CD8-positive, alpha-beta memory T cell (primary cell): ENCODE measurements at regions not wholly inside any gene's neighbourhood (a gene's known extent, or its start where the extent isn't known, plus 50 kb on each side); places are given as distances from the start of the nearest gene placed in this dataset.
A peak's percentile ranks its signal among the peaks of the same experiment; 100 is the strongest.

Source experiments
- CTCF ChIA-PET: fragments of 350-600 bp; sonication (Branson Sonifier 250); formaldehyde crosslinking; loops from one replicate; lab custom pipeline; 2021; ENCODE audit warnings: antibody characterized with exemption; lab: Charles Lee
- POLR2A ChIA-PET: fragments of 350-600 bp; sonication (Branson Sonifier 250); formaldehyde crosslinking; loops from one replicate; lab custom pipeline; 2021; ENCODE audit warnings: antibody characterized with exemption; lab: Charles Lee
- DNase-seq, 5 donors: peaks; one replicate each; pipeline versions ENCODE4 v3.0.0 to v3.0.0-alpha.2; 2020 to 2022; ENCODE audit warnings: mixed read lengths in 1 of 5
- H3K27ac ChIP-seq: one replicate; pipeline ENCODE4 v1.7.0; 2013; ENCODE audit warnings: low read depth, mild to moderate bottlenecking, low read length, moderate library complexity
- H3K27me3 ChIP-seq: 2 replicates; pipeline ENCODE4 v1.7.0; 2013; ENCODE audit warnings: low read length, mild to moderate bottlenecking; ENCODE audit not compliant: insufficient read depth, poor library complexity, severe bottlenecking
- H3K36me3 ChIP-seq: 2 replicates; pipeline ENCODE4 v1.7.0; 2013; ENCODE audit warnings: mild to moderate bottlenecking, low read length, moderate library complexity; ENCODE audit not compliant: insufficient read depth
- H3K4me1 ChIP-seq: 2 replicates; pipeline ENCODE4 v1.7.0; 2013; ENCODE audit warnings: mild to moderate bottlenecking, low read length, moderate library complexity; ENCODE audit not compliant: insufficient read depth
- H3K4me3 ChIP-seq: 2 replicates; pipeline ENCODE4 v1.7.0; 2013; ENCODE audit warnings: mild to moderate bottlenecking, low read length
- H3K9me3 ChIP-seq: 2 replicates; pipeline ENCODE4 v1.7.0; 2013; ENCODE audit warnings: mild to moderate bottlenecking, low read length
- H3K27ac Mint-ChIP-seq, 8 donors: one replicate each; pipeline ENCODE4 v1.8.0; 2020 to 2021; ENCODE audit warnings: mixed read lengths in 8 of 8, mild to moderate bottlenecking in 6 of 8, inconsistent platforms in 3 of 8, moderate library complexity in 3 of 8
- H3K27me3 Mint-ChIP-seq, 2 donors: one replicate each; pipeline ENCODE4 v1.8.0; 2020 to 2021; ENCODE audit warnings: mixed read lengths in 2 of 2, mild to moderate bottlenecking in 1 of 2, moderate library complexity in 1 of 2
- H3K36me3 Mint-ChIP-seq, 3 donors: one replicate each; pipeline ENCODE4 v1.8.0; 2020 to 2021; ENCODE audit warnings: mixed read lengths in 3 of 3, inconsistent platforms in 1 of 3, mild to moderate bottlenecking in 1 of 3
- H3K4me1 Mint-ChIP-seq, 3 donors: one replicate each; pipeline ENCODE4 v1.8.0; 2020 to 2021; ENCODE audit warnings: mixed read lengths in 3 of 3, inconsistent platforms in 1 of 3, mild to moderate bottlenecking in 1 of 3
- H3K4me3 Mint-ChIP-seq, 7 donors: one replicate each; pipeline ENCODE4 v1.8.0; 2020 to 2021; ENCODE audit warnings: mixed read lengths in 7 of 7, mild to moderate bottlenecking in 6 of 7, moderate library complexity in 4 of 7, inconsistent platforms in 2 of 7
- H3K9me3 Mint-ChIP-seq, 5 donors: one replicate each; pipeline ENCODE4 v1.8.0; 2020 to 2022; ENCODE audit warnings: mixed read lengths in 5 of 5, mild to moderate bottlenecking in 3 of 5, moderate library complexity in 2 of 5, inconsistent platforms in 1 of 5

GRCh38 chr2:217749008-217749407 is 253.8 kb downstream of the TNS1 start:
- H3K9me3 ChIP-seq = no peaks in the 10 kb centered on the region
- no peak overlapping the region for H3K27ac Mint-ChIP-seq
- H3K4me1 ChIP-seq = no peaks in the 10 kb centered on the region
- no peaks in the 10 kb centered on the region for H3K9me3 Mint-ChIP-seq
- H3K4me3 Mint-ChIP-seq = no peak overlapping the region
- DNase-seq = no peak
- H3K36me3 Mint-ChIP-seq = peaks cover 0 to 2% (median 0%) of the 10 kb centered on the region in 3 donors
- POLR2A ChIA-PET = no interaction called here
- no peaks in the 10 kb centered on the region for H3K27me3 ChIP-seq
- no peak overlapping the region for H3K4me3 ChIP-seq
- H3K36me3 ChIP-seq = no peaks in the 10 kb centered on the region
- H3K27ac ChIP-seq = no peak overlapping the region
- CTCF ChIA-PET = no interaction called here
- peaks cover 3 to 7% of the 10 kb centered on the region in 2 donors for H3K27me3 Mint-ChIP-seq
- H3K4me1 Mint-ChIP-seq = peaks cover 0 to 5% (median 0%) of the 10 kb centered on the region in 3 donors

GRCh38 chr2:217746808-217747207 is 256.0 kb downstream of the TNS1 start:
- no peak overlapping the region for H3K27ac Mint-ChIP-seq
- Histone ChIP-seq H3K36me3 (no peaks in the 10 kb centered on the region), H3K27ac (no peak overlapping the region), H3K9me3 (no peaks in the 10 kb centered on the region), H3K4me1 (no peaks in the 10 kb centered on the region), H3K27me3 (no peaks in the 10 kb centered on the region), H3K4me3 (no peak overlapping the region)
- POLR2A ChIA-PET = no interaction called here
- DNase-seq = no peak
- CTCF ChIA-PET = interaction anchor here (1.5 kb wide), 1 partner anchor 39 kb away, joined by 3 read pairs; no protein-coding TSS in a partner anchor
- peaks cover 0 to 1% (median 0%) of the 10 kb centered on the region in 3 donors for H3K4me1 Mint-ChIP-seq
- H3K9me3 Mint-ChIP-seq = no peaks in the 10 kb centered on the region
- no peak overlapping the region for H3K4me3 Mint-ChIP-seq
- H3K36me3 Mint-ChIP-seq = peaks cover 0 to under 1% (median 0%) of the 10 kb centered on the region in 3 donors
- peaks cover 2 to 5% of the 10 kb centered on the region in 2 donors for H3K27me3 Mint-ChIP-seq

- no peaks in the 10 kb centered on the region for H3K9me3 Mint-ChIP-seq
- no peak overlapping the region for H3K27ac Mint-ChIP-seq
- H3K27ac ChIP-seq = no peak overlapping the region
- no peaks in the 10 kb centered on the region for H3K36me3 ChIP-seq
- ChIA-PET CTCF (no interaction called here), POLR2A (no interaction called here)
- no peak overlapping the region for H3K4me3 ChIP-seq
- H3K4me1 Mint-ChIP-seq = no peaks in the 10 kb centered on the region
- DNase-seq = no peak
- no peaks in the 10 kb centered on the region for H3K9me3 ChIP-seq
- H3K27me3 Mint-ChIP-seq = peaks cover 0 to 5% of the 10 kb centered on the region in 2 donors
- H3K4me1 ChIP-seq = no peaks in the 10 kb centered on the region
- no peak overlapping the region for H3K4me3 Mint-ChIP-seq
- no peaks in the 10 kb centered on the region for H3K36me3 Mint-ChIP-seq
- H3K27me3 ChIP-seq = no peaks in the 10 kb centered on the region
Observed at GRCh38 chr2:217743966-217744761, 258.6 kb downstream of the TNS1 start.

- no peaks in the 10 kb centered on the region for H3K36me3 ChIP-seq
- DNase-seq = no peak
- no peaks in the 10 kb centered on the region for H3K4me1 ChIP-seq
- no peak overlapping the region for H3K4me3 ChIP-seq
- H3K36me3 Mint-ChIP-seq = no peaks in the 10 kb centered on the region
- no peaks in the 10 kb centered on the region for H3K4me1 Mint-ChIP-seq
- H3K27me3 ChIP-seq = no peaks in the 10 kb centered on the region
- H3K27ac ChIP-seq = no peak overlapping the region
- H3K27me3 Mint-ChIP-seq = peaks cover 0 to 2% of the 10 kb centered on the region in 2 donors
- no peaks in the 10 kb centered on the region for H3K9me3 Mint-ChIP-seq
- ChIA-PET POLR2A (no interaction called here), CTCF (no interaction called here)
- no peaks in the 10 kb centered on the region for H3K9me3 ChIP-seq
- H3K27ac Mint-ChIP-seq = peak overlapping the region in 1 of 8 donors; percentile 25
- H3K4me3 Mint-ChIP-seq = no peak overlapping the region
Observed at GRCh38 chr2:217743407-217743806, 259.4 kb downstream of the TNS1 start.

GRCh38 chr2:217742841-217743240 is 260.0 kb downstream of the TNS1 start:
- no peak for DNase-seq
- H3K4me1 ChIP-seq = no peaks in the 10 kb centered on the region
- H3K9me3 ChIP-seq = no peaks in the 10 kb centered on the region
- Mint-ChIP-seq H3K36me3 (no peaks in the 10 kb centered on the region), H3K4me1 (no peaks in the 10 kb centered on the region), H3K9me3 (no peaks in the 10 kb centered on the region), H3K27ac (no peak overlapping the region), H3K4me3 (no peak overlapping the region), H3K27me3 (peaks cover 0 to 4% of the 10 kb centered on the region in 2 donors)
- CTCF ChIA-PET = no interaction called here
- no peaks in the 10 kb centered on the region for H3K27me3 ChIP-seq
- no peak overlapping the region for H3K27ac ChIP-seq
- POLR2A ChIA-PET = no interaction called here
- H3K4me3 ChIP-seq = no peak overlapping the region
- no peaks in the 10 kb centered on the region for H3K36me3 ChIP-seq

GRCh38 chr2:217742276-217742675 is 260.5 kb downstream of the TNS1 start:
- no peaks in the 10 kb centered on the region for H3K9me3 ChIP-seq
- no peaks in the 10 kb centered on the region for H3K36me3 ChIP-seq
- H3K27me3 ChIP-seq = no peaks in the 10 kb centered on the region
- no peaks in the 10 kb centered on the region for H3K4me1 ChIP-seq
- Mint-ChIP-seq H3K4me3 (no peak overlapping the region), H3K27me3 (peaks cover 0 to 5% of the 10 kb centered on the region in 2 donors), H3K27ac (no peak overlapping the region), H3K9me3 (no peaks in the 10 kb centered on the region), H3K36me3 (no peaks in the 10 kb centered on the region), H3K4me1 (no peaks in the 10 kb centered on the region)
- ChIA-PET POLR2A (no interaction called here), CTCF (no interaction called here)
- H3K4me3 ChIP-seq = no peak overlapping the region
- no peak overlapping the region for H3K27ac ChIP-seq
- DNase-seq = no peak

- Histone ChIP-seq H3K36me3 (no peaks in the 10 kb centered on the region), H3K27me3 (no peaks in the 10 kb centered on the region), H3K4me3 (no peak overlapping the region), H3K27ac (no peak overlapping the region), H3K9me3 (no peaks in the 10 kb centered on the region), H3K4me1 (no peaks in the 10 kb centered on the region)
- POLR2A ChIA-PET = no interaction called here
- Mint-ChIP-seq H3K27me3 (peaks cover 0 to 5% of the 10 kb centered on the region in 2 donors), H3K4me3 (no peak overlapping the region), H3K36me3 (no peaks in the 10 kb centered on the region), H3K27ac (no peak overlapping the region), H3K4me1 (no peaks in the 10 kb centered on the region), H3K9me3 (no peaks in the 10 kb centered on the region)
- no peak for DNase-seq
- CTCF ChIA-PET = no interaction called here
Observed at GRCh38 chr2:217741381-217741955, 261.3 kb downstream of the TNS1 start.

- no peaks in the 10 kb centered on the region for H3K36me3 ChIP-seq
- H3K27me3 ChIP-seq = no peaks in the 10 kb centered on the region
- no peaks in the 10 kb centered on the region for H3K9me3 Mint-ChIP-seq
- DNase-seq = no peak
- ChIA-PET POLR2A (no interaction called here), CTCF (interaction anchor here (2.0 kb wide), 1 partner anchor 12 kb away, joined by 5 read pairs; no protein-coding TSS in a partner anchor)
- no peak overlapping the region for H3K4me3 ChIP-seq
- H3K4me1 Mint-ChIP-seq = no peaks in the 10 kb centered on the region
- H3K27ac Mint-ChIP-seq = no peak overlapping the region
- H3K27me3 Mint-ChIP-seq = peaks cover 0 to 5% of the 10 kb centered on the region in 2 donors
- H3K27ac ChIP-seq = no peak overlapping the region
- H3K4me1 ChIP-seq = no peaks in the 10 kb centered on the region
- H3K4me3 Mint-ChIP-seq = no peak overlapping the region
- no peaks in the 10 kb centered on the region for H3K36me3 Mint-ChIP-seq
- no peaks in the 10 kb centered on the region for H3K9me3 ChIP-seq
Observed at GRCh38 chr2:217740756-217741155, 262.0 kb downstream of the TNS1 start.
